Prostate gland (tissue), 2 donors: ENCODE measurements at regions not wholly inside any gene's neighbourhood (a gene's known extent, or its start where the extent isn't known, plus 50 kb on each side); places are given as distances from the start of the nearest gene placed in this dataset.

Experiments used
- POLR2A ChIP-seq: fragments of 450-650 bp; IDR thresholded peaks from one replicate; pipeline ENCODE4 v1.6.1; 2016; ENCODE audit warnings: antibody characterized with exemption, mild to moderate bottlenecking
- POLR2AphosphoS5 ChIP-seq: sonication (generic); formaldehyde crosslinking; IDR thresholded peaks from one replicate; pipeline ENCODE4 v1.6.1; 2017; ENCODE audit warnings: antibody characterized with exemption
- TF ChIP-seq, protein P1 (sequence below), 4 experiments: fragments of 200-600 bp in 2 of 4; fragments of 450-650 bp in 2 of 4; sonication (generic) in 2 of 4; IDR thresholded peaks; 1 replicate in 3 of 4; 2 replicates in 1 of 4; pipeline ENCODE4 v1.5.1; 2016 to 2019; ENCODE audit warnings: antibody characterized with exemption in 4 of 4, mild to moderate bottlenecking in 2 of 4, moderate library complexity in 2 of 4

GRCh38 chr2:52445686-52446085 is 1321.9 kb upstream of the CHAC2 start:
- TF ChIP-seq, protein P1, sequence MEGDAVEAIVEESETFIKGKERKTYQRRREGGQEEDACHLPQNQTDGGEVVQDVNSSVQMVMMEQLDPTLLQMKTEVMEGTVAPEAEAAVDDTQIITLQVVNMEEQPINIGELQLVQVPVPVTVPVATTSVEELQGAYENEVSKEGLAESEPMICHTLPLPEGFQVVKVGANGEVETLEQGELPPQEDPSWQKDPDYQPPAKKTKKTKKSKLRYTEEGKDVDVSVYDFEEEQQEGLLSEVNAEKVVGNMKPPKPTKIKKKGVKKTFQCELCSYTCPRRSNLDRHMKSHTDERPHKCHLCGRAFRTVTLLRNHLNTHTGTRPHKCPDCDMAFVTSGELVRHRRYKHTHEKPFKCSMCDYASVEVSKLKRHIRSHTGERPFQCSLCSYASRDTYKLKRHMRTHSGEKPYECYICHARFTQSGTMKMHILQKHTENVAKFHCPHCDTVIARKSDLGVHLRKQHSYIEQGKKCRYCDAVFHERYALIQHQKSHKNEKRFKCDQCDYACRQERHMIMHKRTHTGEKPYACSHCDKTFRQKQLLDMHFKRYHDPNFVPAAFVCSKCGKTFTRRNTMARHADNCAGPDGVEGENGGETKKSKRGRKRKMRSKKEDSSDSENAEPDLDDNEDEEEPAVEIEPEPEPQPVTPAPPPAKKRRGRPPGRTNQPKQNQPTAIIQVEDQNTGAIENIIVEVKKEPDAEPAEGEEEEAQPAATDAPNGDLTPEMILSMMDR (IDR thresholded peaks at IDR 0.05) = no peak
- TF ChIP-seq POLR2A (no peak), POLR2AphosphoS5 (no peak)
